ENCODE measurements at regions not wholly inside any gene's neighbourhood (a gene's known extent, or its start where the extent isn't known, plus 50 kb on each side); places are given as distances from the start of the nearest gene placed in this dataset.
"Not testable (repeated sequence)": the region's sequence is repeated elsewhere in the genome, so short reads cannot be mapped to it uniquely, and the experiment has no call there.

DNA sequence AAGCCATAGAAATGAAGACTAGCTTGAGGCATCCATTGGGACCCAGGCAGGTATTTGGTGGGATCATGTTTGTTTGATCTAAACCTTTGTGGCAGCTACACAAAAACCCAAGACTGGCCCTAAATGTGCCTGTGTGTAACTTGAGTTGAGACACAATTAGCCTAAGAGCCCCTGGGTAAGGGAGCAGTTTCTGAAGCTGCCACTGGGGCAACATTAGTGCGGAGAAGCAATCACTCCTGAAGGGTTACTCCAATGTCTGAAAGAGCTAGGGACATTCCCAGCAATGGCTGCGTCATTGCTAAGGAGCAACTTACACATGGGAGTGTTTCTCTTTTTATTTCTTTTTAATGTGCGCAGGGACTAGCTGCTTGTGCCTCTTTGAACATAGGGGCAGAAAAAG lies 67.9 kb upstream of the EEF1E1 start:
- no peak overlapping the region for H3K27ac Mint-ChIP-seq
- H3K79me2 ChIP-seq (ENCODE audit: low read depth): no peaks in the 10 kb centered on the region
- peak; percentile 34 for TF ChIP-seq CTCF (IDR thresholded peaks at IDR 0.05)
- no peak for TF ChIP-seq EZH2 (IDR thresholded peaks at IDR 0.05)
- H3K36me3 ChIP-seq: no peaks in the 10 kb centered on the region
- peak; percentile 36 for DNase-seq (ENCODE audit: low spot score)
- no peak overlapping the region for H3K27ac ChIP-seq
- H3K9me3 ChIP-seq (ENCODE audit: low read depth): no peaks in the 10 kb centered on the region
- H3K27me3 Mint-ChIP-seq (ENCODE audit: insufficient read depth, low read depth): peaks cover 2% of the 10 kb centered on the region
- peak overlapping the region; percentile 30 for H2AFZ ChIP-seq (replicated peaks)
- no peaks in the 10 kb centered on the region for H3K36me3 Mint-ChIP-seq
- H3K9ac ChIP-seq: no peak overlapping the region
- H3K4me1 Mint-ChIP-seq: peaks cover 8% of the 10 kb centered on the region
- H3K4me1 ChIP-seq: no peaks in the 10 kb centered on the region
- peaks cover 12% of the 10 kb centered on the region for H3K9me3 Mint-ChIP-seq
- no peak overlapping the region for H3K4me3 Mint-ChIP-seq
- H3K4me3 ChIP-seq: no peak overlapping the region
- no peaks in the 10 kb centered on the region for H3F3A ChIP-seq (ENCODE audit: low read depth)
- no peak overlapping the region for H3K4me2 ChIP-seq
- H4K20me1 ChIP-seq (ENCODE audit: low read depth): no peaks in the 10 kb centered on the region
- H3K27me3 ChIP-seq: no peaks in the 10 kb centered on the region

DNA sequence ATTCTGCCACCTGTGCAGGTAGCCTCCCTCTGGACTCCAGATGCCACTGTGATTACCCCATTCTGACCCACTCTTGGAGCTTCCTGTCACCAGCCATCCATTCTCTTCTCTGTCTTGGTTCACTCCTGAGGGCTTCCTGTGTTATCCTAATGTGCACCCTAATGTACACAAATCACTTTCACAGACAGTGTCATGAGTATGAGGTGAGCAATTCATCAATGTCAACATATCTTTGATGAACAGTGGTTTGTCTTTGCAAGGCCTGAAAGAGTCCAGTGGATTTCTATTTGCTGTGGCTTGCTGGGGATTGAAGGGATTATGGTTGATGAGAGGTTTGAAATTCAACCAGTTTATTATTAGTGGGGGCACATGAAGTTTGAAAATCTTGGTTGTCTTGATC lies 63.8 kb upstream of the EEF1E1 start:
- peaks cover 4% of the 10 kb centered on the region for H3K27me3 Mint-ChIP-seq (ENCODE audit: insufficient read depth, low read depth)
- Histone ChIP-seq H3K36me3 (no peaks in the 10 kb centered on the region), H3K27me3 (no peaks in the 10 kb centered on the region), H3K4me1 (no peaks in the 10 kb centered on the region), H3K27ac (no peak overlapping the region), H3K9ac (no peak overlapping the region), H2AFZ (replicated peaks) (no peak overlapping the region), H3K79me2 (ENCODE audit: low read depth) (no peaks in the 10 kb centered on the region), H3K4me2 (no peak overlapping the region), H3K4me3 (no peak overlapping the region), H3F3A (ENCODE audit: low read depth) (no peaks in the 10 kb centered on the region), H3K9me3 (ENCODE audit: low read depth) (no peaks in the 10 kb centered on the region), H4K20me1 (ENCODE audit: low read depth) (no peaks in the 10 kb centered on the region)
- no peak for DNase-seq (ENCODE audit: low spot score)
- no peaks in the 10 kb centered on the region for H3K36me3 Mint-ChIP-seq
- H3K4me1 Mint-ChIP-seq: no peaks in the 10 kb centered on the region
- H3K9me3 Mint-ChIP-seq: peaks cover 9% of the 10 kb centered on the region
- H3K27ac Mint-ChIP-seq: no peak overlapping the region
- no peak for TF ChIP-seq EZH2phosphoT487 (IDR thresholded peaks at IDR 0.05)
- TF ChIP-seq EZH2 (IDR thresholded peaks at IDR 0.05): no peak
- TF ChIP-seq CTCF (IDR thresholded peaks at IDR 0.05): no peak
- no peak overlapping the region for H3K4me3 Mint-ChIP-seq

GRCh38 chr6:8165008-8165407 lies 62.7 kb upstream of the EEF1E1 start:
- not testable (repeated sequence) for H2AFZ ChIP-seq (replicated peaks); H4K20me1 ChIP-seq (ENCODE audit: low read depth); H3K4me3 ChIP-seq; DNase-seq (ENCODE audit: low spot score); H3K27me3 ChIP-seq; H3K4me3 Mint-ChIP-seq; H3K36me3 Mint-ChIP-seq; H3K79me2 ChIP-seq (ENCODE audit: low read depth); H3K27me3 Mint-ChIP-seq (ENCODE audit: insufficient read depth, low read depth); H3K4me1 Mint-ChIP-seq; H3K27ac ChIP-seq; H3K4me2 ChIP-seq; H3K36me3 ChIP-seq; H3K9me3 Mint-ChIP-seq; H3K27ac Mint-ChIP-seq; H3K9ac ChIP-seq; H3K4me1 ChIP-seq; H3F3A ChIP-seq (ENCODE audit: low read depth); H3K9me3 ChIP-seq (ENCODE audit: low read depth)

DNA sequence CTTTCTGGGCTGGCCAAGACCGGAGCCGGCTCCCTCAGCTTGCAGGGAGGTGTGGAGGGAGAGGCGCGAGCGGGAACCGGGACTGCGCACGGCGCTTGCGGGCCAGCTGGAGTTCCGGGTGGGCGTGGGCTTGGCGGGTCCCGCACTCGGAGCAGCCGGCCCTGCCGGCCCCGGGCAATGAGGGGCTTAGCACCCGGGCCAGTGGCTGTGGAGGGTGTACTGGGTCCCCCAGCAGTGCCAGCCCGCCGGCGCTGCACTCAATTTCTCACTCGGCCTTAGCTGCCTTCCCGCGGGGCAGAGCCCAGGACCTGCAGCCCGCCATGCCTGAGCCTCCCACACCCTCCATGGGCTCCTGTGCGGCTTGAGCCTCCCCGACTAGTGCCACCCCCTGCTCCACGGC lies 61.9 kb upstream of the EEF1E1 start:
- not testable (repeated sequence) for H3K4me1 Mint-ChIP-seq; DNase-seq (ENCODE audit: low spot score); H3F3A ChIP-seq (ENCODE audit: low read depth); H3K9ac ChIP-seq; H3K4me1 ChIP-seq; H3K4me2 ChIP-seq; H3K79me2 ChIP-seq (ENCODE audit: low read depth); H4K20me1 ChIP-seq (ENCODE audit: low read depth); H3K4me3 Mint-ChIP-seq; H2AFZ ChIP-seq (replicated peaks); H3K36me3 Mint-ChIP-seq; H3K27me3 ChIP-seq; H3K36me3 ChIP-seq; H3K4me3 ChIP-seq; H3K27ac ChIP-seq; H3K9me3 ChIP-seq (ENCODE audit: low read depth); H3K9me3 Mint-ChIP-seq; H3K27ac Mint-ChIP-seq; H3K27me3 Mint-ChIP-seq (ENCODE audit: insufficient read depth, low read depth)

Data from neural progenitor cell (in vitro differentiated cells).